SW480 (cell line): ENCODE measurements at regions not wholly inside any gene's neighbourhood (a gene's known extent, or its start where the extent isn't known, plus 50 kb on each side); places are given as distances from the start of the nearest gene placed in this dataset.
A peak's percentile ranks its signal among the peaks of the same experiment; 100 is the strongest.
"Not testable (repeated sequence)": the region's sequence is repeated elsewhere in the genome, so short reads cannot be mapped to it uniquely, and the experiment has no call there.

ENCODE experiments used
- DNase-seq: peaks from one replicate; pipeline ENCODE4 v3.0.0-alpha.2; 2016; ENCODE audit warnings: low spot score

DNA sequence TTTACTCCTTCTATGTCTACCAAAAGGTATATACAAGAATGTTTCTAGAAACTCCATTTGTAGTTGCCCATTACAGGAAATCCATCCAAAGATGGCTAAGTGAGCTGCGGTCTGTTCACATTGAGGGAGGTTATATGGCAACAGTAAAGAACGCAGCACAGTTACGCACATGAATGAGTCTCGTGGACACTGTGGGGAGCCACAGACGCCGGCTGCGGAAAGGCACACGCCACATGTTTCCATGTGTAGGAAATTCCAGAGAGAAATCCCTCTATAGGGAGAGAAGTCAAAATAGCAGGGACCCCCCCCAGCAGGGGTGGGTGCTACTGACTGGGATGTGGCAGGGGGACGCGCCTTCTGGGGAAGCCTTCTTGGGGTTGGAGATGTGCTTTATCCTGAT lies 139.0 kb upstream of the NCOR2 start:
- no peak for DNase-seq

DNA sequence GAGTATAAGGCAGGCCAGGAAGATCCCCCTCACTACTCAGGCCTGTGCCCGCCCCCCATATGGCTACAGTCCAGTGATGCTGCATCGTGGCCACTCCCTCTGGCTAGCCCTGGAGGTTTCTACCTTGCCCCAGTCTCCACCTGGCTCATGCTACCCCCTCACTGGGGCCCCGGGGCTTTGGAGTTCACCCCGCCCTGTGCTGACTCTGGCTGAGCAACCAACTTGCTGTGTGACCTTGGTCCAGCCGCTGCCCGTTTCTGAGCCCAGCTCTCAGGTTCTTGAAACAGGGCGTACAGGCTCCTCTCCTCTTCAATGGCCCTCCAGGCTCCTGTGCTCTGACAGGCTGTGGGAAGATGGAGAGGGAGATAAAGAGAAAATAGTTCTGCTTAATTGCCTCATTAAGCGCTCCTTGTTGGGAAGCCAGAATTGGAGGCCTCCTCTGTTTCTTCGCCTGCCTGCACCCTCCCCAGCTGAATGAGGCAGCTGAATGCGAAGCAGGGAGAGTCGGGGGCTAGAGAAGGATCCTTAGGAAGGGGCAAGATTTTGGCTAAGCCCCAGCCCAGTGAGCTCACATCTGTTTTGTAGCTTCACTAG lies 138.2 kb upstream of the NCOR2 start:
- DNase-seq: no peak

DNA sequence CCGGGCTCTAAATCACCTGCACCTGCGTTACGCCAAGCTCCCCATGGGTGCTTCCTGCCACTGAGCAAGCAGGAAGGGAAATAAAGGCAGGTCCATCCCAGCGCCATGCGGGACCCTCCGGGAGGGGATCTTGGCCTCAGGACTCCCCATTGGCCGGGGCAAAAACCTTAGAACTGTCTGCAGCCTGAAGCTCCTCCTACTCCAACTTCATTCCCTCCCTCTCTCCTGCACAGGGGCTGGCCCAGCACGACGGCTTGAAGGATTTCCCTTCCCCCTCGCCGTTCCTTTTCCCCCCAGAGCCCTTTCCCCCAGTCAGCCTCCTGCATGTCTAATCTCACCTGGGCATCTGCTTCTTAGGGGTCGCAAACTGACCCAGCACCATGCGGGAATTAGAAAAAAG lies 137.2 kb upstream of the NCOR2 start:
- no peak for DNase-seq

DNA sequence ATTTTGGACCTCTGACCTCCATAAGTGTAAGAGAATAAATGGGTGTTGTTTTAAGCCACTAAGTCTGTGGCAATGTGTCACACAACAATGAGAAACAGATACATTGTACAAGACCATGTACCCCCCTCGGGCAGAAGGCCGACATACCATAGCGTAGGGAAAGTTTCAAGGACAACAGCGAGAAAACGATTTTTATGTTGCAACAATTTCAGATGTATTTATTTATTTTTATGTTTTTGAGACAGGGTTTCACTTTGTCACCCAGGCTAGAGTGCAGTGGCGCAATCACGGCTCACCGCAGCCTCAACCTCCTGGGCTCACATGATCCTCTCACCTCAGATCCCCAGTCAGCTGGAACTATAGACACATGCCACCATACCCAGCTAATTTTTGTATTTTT lies 136.4 kb upstream of the NCOR2 start:
- no peak for DNase-seq

DNA sequence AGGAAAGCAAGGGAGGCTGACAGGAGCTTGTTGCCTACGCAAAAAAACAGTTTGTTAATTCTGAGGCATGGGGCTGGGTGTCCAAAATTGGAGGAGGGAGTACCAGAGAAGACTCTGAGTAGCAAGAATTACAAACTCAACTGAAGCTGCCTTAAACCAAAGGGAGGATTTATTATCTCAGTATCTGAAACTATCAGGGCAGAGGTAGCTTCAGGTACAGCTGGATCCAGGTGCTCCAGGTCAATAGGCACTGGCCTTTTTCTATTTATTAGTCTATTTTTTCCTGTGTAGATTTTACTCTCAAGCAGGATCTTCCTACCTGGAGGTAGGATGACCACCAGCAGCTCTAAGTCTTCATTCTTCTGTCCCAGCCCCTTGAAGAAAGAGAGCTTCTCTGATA lies 135.3 kb upstream of the NCOR2 start:
- DNase-seq: no peak

DNA sequence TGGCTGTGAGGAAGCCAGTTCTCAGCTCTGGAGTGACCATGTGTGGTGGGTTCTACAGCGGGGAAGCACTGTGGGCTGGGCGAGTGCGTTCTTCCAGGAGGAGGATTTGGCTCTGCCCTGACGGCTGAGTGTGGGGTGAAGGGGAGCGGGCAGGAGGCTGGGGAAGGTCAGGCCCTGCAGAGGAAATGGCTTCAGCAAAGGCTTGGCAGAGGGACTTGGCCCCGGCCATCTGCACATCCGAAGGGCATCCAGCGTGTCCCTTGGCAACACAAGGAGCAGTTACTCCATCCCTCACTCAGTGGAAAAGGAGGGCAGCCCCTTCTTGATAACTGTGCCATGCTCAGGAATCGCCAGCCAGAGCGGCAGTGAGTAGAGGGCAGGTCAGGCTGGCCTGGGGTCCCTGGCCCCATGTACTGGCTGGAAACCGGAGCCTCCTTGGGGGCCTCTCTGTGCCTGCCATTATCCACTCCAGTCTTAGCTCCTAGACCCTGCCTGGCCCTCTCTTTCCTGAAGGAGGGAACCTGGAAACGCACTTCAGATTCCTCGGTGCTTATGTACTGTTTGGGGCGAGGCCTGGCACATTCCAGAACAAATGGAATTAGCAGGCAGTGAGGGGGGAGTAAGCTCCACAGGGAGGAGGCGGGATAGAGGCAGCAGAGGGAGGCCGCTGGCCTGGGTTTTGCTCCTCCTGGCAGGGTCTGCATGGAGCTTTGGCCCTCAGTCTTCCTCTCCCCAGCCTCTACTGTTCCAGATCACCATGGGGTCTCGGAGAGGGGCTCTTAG lies 133.6 kb upstream of the NCOR2 start:
- DNase-seq: peak; percentile 50

DNA sequence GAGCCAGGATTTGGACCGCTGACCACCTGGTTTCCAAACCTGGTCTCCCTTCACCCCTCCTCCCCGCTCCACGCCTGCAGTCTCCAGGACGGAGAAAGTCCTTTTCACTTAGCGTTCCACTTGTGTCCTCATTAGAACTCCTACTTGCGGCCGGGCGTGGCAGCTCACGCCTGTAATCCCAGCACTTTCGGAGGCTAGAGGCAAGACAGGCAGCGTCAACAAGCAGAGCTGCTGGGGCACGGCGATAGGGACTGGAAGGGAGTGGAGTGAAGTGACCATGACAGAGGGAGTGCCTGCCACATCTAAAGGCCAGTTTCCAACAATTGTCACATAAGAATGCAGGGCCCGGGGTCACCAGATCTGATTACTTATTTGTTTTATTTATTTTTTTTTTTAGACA lies 132.5 kb upstream of the NCOR2 start:
- peak; percentile 56 for DNase-seq

DNA sequence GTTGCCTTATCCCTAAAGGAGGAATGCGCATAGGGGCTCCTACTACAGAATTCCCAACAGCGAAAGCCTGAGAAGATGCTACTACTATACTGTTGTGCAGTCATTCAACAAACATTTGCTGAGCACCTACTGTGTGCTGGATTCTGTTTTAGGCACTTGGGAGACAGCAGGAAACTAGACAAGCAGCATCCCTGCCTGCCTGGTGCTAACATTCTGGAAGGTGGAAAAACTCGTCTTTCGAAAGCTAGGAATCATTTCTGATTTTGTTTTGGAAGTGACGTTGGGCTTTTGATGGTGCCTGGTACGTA lies 131.5 kb upstream of the NCOR2 start:
- DNase-seq: no peak

DNA sequence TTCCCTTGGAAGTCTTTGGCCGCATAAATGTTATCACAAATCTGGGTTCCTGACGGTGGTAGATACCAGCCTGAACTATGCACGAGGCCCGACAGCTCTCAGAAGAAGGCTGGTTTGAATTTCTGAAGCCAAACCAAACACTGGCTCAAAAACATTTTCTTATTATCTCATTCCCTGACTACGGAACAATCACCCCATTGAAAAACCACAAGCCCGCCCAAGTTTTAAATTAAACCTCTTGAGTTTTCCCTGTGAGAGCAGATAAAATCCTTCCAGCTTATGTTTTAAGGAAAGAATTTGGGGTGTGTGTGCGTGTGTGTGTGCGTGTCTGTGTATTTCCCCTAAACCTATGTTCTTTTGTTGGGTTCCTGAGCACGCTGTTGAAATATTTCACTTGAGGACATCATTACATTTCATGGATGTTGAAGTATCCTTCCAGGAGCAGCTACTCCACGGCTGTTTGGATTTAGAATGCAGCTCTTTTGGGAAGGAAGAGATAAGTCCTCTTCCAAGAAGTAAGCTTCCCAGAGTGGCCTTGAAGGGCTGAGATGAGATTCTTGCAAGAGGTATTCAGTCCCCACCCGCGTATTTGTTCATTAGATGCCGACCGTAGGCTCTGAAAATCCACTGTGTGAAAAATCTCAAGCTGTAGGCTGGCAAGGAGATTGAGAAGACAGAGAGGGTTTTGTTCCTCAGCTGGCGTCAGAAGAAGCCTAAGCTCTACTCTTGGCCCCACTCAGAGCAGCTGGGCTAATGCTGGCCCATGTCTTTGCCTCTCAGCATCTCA lies 131.0 kb upstream of the NCOR2 start:
- DNase-seq: no peak

DNA sequence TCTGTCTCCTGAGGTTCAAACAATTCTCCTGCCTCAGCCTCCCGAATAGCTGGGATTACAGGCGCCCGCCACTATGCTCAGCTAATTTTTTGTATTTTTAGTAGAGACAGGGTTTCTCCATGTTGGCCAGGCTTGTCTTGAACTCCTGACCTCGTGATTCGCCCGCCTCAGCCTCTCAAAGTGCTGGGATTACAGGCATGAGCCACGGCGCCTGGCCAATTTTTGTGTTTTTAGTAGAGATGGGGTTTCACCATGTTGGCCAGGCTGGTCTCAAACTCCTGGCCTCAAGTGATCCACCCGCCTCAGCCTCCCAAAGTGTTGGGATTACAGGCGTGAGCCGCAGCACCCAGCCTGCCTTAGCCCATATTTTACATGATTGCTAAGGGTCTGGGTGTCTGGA lies 130.3 kb upstream of the NCOR2 start:
- not testable (repeated sequence) for DNase-seq

DNA sequence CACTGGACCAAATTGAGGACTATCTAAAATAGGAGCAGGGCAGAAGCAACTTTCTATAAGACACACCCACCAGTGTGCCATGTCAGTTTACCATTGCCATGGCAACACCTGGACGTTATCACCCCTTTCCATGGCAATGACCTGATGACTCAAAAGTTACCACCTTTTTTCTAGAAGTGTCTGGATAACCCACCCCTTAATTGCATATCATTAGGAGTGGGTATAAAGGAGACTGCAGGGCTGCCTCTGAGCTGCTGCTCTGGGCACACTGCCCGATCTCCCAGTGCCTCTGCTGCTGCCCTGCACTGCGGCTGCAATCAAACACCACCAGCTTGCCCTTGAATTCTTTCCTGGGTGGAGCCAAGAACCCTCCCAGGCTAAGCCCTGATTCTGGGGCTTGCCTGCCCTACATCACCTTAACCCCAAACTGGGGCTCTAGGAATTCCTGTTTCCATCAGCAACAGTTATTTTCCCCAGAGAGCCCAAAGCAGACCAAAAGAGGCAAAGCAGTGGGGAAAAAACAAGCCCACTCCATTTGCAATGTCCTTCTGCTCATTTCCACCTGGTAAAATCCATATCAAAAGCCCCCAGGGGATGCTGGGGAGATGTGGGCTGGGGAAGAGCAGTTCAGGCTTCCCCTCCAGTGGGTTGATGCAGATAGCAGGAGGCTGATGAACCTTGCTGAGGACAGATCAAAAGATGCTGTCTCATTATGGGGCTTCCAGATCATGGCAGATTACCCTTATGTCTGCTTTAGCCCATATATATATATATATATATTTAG lies 129.5 kb upstream of the NCOR2 start:
- DNase-seq: no peak

DNA sequence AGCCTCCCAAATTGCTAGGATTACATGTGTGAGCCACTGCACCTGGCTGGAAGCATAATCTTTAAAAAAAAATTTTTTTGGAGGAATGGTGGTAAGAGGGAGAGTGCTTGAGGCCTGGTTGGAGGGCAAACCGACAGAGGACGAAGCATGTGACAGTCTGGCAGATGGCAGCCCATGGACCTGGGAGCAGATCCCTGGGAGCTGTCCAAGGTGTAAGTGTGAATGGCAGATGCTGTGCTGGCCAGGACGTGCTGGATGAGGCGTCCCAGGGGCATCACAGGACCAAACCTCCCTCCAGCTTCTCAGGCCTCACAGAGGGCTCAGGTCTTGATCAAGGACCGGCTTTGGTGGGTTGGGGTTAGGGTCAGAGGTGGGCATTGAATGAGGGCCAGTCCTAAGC lies 128.4 kb upstream of the NCOR2 start:
- DNase-seq: no peak

DNA sequence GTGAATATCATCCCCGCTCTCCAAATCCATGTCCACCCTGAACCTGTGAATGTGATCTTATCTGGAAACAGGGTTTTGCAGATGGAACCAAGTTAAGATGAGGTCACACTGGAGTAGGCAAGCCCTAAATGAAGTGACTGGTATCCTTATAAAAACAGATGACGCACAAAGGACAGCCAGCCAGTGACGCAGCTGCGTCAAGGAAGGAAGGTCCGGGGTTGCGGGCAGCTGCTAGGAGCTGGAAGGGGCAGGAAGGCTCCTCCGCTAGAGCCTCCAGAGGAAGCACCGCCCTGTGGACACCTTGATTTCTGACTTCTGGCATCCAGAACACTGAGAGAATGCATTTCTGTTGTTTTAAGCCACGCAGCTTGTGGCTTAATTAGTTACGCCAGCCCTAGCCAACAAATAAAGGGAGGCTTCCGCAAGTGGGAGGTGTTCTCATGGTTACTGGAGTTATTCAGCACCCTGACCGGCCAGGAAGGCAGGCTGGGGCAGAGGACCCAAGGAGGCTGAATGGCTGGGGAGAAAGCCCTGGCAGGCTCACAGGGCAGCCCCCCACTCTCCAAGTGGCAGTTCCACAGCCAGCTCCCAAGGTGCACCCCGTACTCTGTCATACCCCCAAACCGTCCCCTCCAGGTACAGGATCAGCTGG lies 127.6 kb upstream of the NCOR2 start:
- peak; percentile 53 for DNase-seq

DNA sequence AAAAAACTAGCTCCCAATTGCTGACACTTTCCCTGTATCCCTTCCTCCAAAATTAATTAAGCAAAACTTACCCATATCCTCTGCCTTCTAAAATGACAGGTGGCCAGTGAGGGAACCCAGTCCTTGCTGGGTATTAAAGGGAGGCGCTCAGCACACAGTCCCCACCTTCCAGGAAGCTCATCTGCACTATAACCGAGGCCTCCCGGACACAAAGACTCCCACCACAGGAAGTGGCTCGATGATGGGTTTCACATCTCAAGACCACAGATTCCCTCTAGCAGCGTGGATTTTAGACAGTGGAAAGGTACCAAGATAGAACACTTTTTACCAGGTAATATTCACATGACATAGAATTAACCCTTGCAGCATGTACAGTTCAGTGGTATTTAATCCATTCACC lies 126.8 kb upstream of the NCOR2 start:
- DNase-seq: peak; percentile 30

DNA sequence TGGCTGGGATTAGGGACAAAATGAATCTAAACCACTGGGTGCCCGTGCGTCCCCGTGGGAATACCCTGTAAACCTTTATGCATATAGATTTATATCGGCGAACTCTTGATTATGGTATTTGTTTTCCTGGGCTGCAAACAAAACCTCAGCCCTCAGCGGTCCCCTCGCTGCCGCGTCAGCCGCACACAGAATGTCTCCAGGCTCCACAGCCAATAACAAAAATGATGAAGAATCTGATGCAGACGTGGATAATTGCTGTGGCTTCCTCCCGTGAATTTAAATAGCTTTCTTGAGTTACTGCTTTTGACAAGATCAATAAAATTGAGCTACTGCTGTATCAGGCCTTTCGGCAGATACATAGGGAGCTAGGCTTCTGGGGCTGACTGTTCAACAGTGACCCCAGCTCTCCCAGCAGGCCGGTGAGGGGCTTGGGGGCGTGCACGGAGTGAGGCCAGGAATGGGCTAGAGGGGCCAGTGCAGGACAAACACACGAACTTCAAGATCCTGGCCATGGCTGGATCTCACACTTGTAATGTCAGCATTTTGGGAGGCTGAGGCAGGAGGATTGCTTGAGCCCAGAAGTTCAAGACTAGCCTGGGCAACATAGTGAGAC lies 125.8 kb upstream of the NCOR2 start:
- DNase-seq: no peak

DNA sequence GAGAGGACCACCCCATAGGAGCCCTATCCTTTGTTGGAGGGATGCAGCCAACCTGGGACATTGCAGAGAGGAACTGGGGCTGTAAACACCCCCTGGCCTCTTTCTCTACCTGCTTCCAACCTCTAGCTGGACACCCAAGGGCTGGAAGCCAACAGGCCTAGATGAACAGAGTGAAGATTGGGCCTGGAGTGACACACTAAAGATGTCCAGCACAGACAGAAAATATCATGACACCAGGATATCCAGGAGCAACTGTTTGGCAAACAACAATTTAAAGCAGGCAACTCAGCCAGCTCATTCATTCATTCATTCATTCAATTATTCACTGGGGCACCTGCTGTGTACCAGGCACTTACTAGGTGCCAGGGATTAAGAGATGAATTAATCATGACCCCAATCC lies 125.0 kb upstream of the NCOR2 start:
- no peak for DNase-seq

DNA sequence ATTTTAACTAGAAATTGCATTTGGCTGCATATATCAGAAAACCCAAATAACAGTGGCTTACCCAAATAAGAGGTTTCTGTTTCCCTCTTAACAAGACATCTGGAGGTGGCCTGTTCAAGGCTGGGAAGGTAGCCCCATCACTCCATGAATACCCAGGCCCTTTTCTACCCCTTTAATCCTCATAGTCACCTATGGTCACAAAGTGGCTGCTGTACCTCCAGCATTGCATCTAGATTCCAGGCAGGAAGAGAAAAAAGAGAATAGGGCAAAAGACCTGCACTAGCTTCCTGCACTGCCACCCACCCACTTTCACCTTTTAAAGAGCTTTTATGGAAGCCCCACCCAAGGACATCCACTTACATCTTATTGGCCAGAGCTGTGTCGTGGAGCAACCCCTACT lies 124.0 kb upstream of the NCOR2 start:
- no peak for DNase-seq

DNA sequence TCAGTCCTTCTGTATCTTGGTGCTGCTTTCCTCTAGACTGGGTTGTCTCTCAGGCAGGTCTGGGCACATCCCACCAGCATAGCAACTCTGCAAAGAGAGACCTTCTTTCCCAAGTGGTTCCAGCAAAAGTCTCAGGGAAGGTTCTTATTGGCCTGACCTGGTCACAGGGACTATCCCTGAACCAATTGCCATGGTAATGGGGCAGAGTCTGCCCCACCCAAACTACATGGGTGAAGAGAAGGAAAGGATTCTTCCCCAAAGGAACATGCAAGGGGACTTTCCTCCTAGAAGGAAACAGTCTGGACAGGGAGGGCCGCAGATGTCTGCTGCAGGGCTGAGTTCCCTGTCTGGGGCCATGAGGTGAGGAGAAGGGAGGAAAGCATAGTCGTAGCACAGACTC lies 122.2 kb upstream of the NCOR2 start:
- no peak for DNase-seq

DNA sequence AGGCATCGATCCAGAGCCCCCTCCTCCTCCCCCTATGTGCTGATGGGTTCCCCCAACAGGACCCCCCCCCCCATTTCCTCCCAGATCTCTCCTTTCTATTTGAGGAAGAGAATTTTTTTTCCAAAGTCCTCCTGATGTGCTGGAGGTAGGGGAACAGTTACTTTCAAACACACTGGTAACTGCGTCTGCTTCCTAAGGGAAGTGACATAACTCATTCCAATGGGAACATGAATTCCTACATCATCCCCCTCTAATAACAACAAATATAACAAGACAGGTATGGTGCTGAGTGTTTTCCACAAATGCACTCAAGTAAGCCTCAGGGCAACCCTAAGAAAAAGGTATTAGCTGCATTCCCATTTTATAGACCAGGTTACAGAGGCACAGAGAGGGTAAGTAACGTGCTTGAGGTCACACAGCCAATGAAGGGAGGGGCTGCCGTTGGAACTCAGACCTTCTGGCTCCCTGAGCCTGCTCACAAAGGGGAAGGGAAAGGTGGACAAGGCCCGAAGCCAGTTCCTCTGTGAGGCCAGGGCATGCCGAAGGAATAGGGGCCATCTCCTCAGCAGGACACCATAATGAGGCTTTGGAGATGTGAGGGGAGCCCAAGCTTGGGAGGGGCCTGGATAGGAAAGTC lies 121.1 kb upstream of the NCOR2 start:
- no peak for DNase-seq

DNA sequence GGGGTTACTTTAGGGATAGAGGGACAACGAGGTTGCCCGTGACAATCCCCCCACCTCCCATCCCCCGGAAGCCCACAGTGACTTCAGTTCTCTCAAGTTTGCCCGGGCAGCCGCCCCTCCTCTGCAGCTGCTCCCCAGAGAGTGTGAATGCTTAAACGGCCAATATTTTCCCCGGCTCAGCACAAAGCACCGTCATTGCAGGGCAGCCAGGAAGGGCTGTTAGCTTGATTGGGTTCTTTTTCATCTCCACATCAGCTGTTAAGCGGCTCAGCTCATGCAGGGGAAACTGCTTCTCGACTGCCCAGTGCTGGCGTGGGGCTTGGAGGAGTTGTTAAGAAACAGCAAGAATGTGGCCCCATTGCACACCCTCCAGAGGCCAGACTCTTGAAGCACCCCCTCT lies 120.5 kb upstream of the NCOR2 start:
- no peak for DNase-seq

DNA sequence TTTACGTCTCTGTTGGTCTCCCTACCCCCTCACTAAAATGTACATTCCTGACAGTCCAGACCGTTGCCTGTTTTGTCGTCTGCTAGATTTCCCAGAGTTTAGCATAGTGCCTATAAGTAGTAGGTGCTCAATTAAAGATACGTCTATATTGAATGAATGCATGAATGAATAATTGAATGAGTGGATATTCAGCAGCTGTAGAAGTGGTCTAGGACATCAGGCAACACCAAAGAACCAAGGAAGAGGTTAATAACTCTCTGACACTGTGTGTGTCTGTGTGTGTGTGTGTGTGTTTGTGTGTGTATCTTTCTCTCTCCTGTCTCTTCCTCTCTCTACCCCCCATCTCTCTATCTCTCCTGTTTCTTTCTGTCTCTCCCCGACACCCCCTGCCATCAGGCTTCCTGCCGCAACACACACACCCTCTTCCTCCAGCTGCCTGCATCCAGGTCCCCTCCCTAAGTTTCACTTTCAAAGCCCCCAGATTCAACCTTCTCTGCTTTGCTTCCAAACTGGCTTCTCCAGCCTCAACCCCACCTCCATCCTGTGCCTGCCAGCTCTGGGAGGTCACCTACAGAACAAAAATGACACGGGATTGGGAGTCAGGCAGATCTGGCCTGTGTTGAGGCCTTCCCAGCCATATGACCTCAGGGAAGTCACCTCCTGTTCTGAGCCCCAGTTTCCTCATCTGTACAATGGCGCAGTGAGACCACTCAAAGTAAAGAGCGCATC lies 119.9 kb upstream of the NCOR2 start:
- DNase-seq: no peak
